PC-9 (cell line): ENCODE measurements at regions not wholly inside any gene's neighbourhood (a gene's known extent, or its start where the extent isn't known, plus 50 kb on each side); places are given as distances from the start of the nearest gene placed in this dataset.

Source experiments
- BruUV-seq: library from RNA; stranded (reverse); fragments of 400-500 nt; replicated peaks from 2 replicates; lab custom pipeline; 2021; lab: Mats Ljungman, UMichigan
- CTCF ChIA-PET: fragments of 300-600 bp; sonication (Branson Sonifier 250); formaldehyde crosslinking; loops from one replicate; lab custom pipeline; 2022; ENCODE audit warnings: antibody characterized with exemption; lab: Charles Lee
- POLR2A ChIA-PET: fragments of 300-600 bp; sonication (Branson Sonifier 250); formaldehyde crosslinking; loops from one replicate; lab custom pipeline; 2022; ENCODE audit warnings: antibody characterized with exemption; ENCODE audit not compliant: unreplicated experiment; lab: Charles Lee
- DNase-seq, 2 experiments: peaks; one replicate each; pipeline versions ENCODE4 v3.0.0 to v3.0.0-alpha.2; 2015 to 2022; ENCODE audit warnings: mixed read lengths in 1 of 2
- H2AFZ ChIP-seq: fragments of 200-600 bp; sonication (generic); 2 replicates; pipeline ENCODE4 v1.8.1; 2017; ENCODE audit warnings: antibody characterized with exemption
- H3F3A ChIP-seq: fragments of 200-600 bp; sonication (generic); 2 replicates; pipeline ENCODE4 v1.8.1; 2017; ENCODE audit warnings: antibody characterized with exemption, mild to moderate bottlenecking, low read depth; ENCODE audit not compliant: insufficient read depth
- H3K27ac ChIP-seq: fragments of 200-600 bp; sonication (generic); 2 replicates; pipeline ENCODE4 v1.6.1; 2016; ENCODE audit warnings: mixed run types
- H3K27me3 ChIP-seq: fragments of 200-600 bp; sonication (generic); 2 replicates; pipeline ENCODE4 v1.6.1; 2016; ENCODE audit warnings: low read depth, mixed run types; ENCODE audit not compliant: insufficient read depth
- H3K36me3 ChIP-seq: fragments of 200-600 bp; sonication (generic); 2 replicates; pipeline ENCODE4 v1.6.1; 2016; ENCODE audit warnings: low read depth, mixed run types
- H3K4me1 ChIP-seq: fragments of 200-600 bp; sonication (generic); replicated peaks from 2 replicates; pipeline ENCODE4 v1.6.1; 2016; ENCODE audit warnings: mixed run types; ENCODE audit not compliant: insufficient read depth
- H3K4me2 ChIP-seq: fragments of 200-600 bp; sonication (generic); 2 replicates; pipeline ENCODE4 v1.6.1; 2017; ENCODE audit warnings: mixed run types
- H3K4me3 ChIP-seq: fragments of 200-600 bp; sonication (generic); 2 replicates; pipeline ENCODE4 v1.6.1; 2016; ENCODE audit warnings: mixed run types
- H3K79me2 ChIP-seq: fragments of 200-600 bp; sonication (generic); 2 replicates; pipeline ENCODE4 v1.6.1; 2017; ENCODE audit warnings: low read depth, mixed run types
- H3K9me2 ChIP-seq: fragments of 200-600 bp; sonication (generic); 2 replicates; pipeline ENCODE4 v1.8.1; 2017; ENCODE audit warnings: mild to moderate bottlenecking; ENCODE audit not compliant: insufficient read depth
- H3K9me3 ChIP-seq: fragments of 200-600 bp; sonication (generic); 2 replicates; pipeline ENCODE4 v1.8.1; 2016; ENCODE audit warnings: low read depth; ENCODE audit not compliant: insufficient read depth
- H4K20me1 ChIP-seq: fragments of 200-600 bp; sonication (generic); 2 replicates; pipeline ENCODE4 v1.8.1; 2017; ENCODE audit not compliant: insufficient read depth
- EZH2 ChIP-seq: fragments of 200-600 bp; sonication (generic); IDR thresholded peaks from 2 replicates; pipeline ENCODE4 v1.8.0; 2017; ENCODE audit warnings: antibody characterized with exemption, low read depth
- intact Hi-C: fragments of 100-400 bp; cut with micrococcal nuclease; formaldehyde crosslinking; loops from one replicate; pipeline ENCODE4 v1.10.0; 2022; ENCODE audit not compliant: unreplicated experiment
- TF ChIP-seq, protein P1 (sequence below): fragments of 200-600 bp; sonication (generic); conservative IDR thresholded peaks from 2 replicates; pipeline ENCODE4 v1.6.1; 2017; ENCODE audit warnings: mixed run types, antibody characterized with exemption, mild to moderate bottlenecking, moderate library complexity

DNA sequence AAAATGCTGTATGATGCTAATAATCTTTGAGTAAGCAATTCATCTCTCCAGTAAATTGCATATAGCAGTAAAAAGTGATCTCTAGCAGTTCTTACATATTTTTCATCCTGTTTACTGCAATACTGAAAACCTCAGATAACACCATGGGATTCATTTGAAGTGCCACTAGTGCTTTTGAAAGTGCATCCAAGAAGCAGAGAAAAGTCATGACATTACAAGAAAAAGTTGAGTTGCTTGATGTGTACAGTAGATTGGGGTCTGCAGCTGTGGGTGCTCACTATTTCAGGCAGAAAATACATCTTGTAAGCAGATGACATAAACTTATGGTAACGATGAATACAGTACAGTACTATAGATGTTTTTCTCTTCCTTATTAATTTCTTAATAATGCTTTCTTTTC, 1984.9 kb upstream of the LRRTM1 start:
- no peaks in the 10 kb centered on the region for H3K9me3 ChIP-seq
- no peaks in the 10 kb centered on the region for H3F3A ChIP-seq
- intact Hi-C loops, result no loop called here
- no peaks in the 10 kb centered on the region for H3K27me3 ChIP-seq
- TF ChIP-seq EZH2, result no peak
- TF ChIP-seq, protein P1, sequence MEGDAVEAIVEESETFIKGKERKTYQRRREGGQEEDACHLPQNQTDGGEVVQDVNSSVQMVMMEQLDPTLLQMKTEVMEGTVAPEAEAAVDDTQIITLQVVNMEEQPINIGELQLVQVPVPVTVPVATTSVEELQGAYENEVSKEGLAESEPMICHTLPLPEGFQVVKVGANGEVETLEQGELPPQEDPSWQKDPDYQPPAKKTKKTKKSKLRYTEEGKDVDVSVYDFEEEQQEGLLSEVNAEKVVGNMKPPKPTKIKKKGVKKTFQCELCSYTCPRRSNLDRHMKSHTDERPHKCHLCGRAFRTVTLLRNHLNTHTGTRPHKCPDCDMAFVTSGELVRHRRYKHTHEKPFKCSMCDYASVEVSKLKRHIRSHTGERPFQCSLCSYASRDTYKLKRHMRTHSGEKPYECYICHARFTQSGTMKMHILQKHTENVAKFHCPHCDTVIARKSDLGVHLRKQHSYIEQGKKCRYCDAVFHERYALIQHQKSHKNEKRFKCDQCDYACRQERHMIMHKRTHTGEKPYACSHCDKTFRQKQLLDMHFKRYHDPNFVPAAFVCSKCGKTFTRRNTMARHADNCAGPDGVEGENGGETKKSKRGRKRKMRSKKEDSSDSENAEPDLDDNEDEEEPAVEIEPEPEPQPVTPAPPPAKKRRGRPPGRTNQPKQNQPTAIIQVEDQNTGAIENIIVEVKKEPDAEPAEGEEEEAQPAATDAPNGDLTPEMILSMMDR, result no peak
- BruUV-seq, result no TSS peak
- H3K4me1 ChIP-seq, result no peaks in the 10 kb centered on the region
- no peaks in the 10 kb centered on the region for H3K79me2 ChIP-seq
- POLR2A ChIA-PET, result no interaction called here
- CTCF ChIA-PET, result no interaction called here
- H3K36me3 ChIP-seq, result no peaks in the 10 kb centered on the region
- H3K4me2 ChIP-seq, result no peak overlapping the region
- H2AFZ ChIP-seq, result no peak overlapping the region
- no peak for DNase-seq
- no peak overlapping the region for H3K4me3 ChIP-seq
- no peaks in the 10 kb centered on the region for H4K20me1 ChIP-seq
- H3K27ac ChIP-seq, result no peak overlapping the region
- no peaks in the 10 kb centered on the region; the same call in 1 of the 2 replicates for H3K9me2 ChIP-seq

DNA sequence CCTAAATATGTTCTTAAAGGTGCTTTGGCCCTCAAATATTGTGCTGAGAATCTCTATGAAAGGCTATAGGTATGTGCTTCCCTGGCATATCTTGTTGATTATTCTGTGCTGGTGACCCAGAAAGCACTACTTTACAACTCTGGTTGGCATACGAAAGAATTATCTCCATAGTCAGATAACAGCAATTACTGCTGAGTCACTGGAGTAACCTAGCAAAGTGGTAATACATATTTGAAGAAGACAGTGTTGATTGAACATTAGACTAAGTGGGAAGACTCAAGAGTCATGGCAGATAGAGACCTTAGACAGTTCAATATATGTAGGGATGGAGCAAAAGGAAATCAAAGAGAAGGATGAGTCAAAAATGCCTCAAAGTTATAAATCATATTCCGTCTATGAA, 1978.5 kb upstream of the LRRTM1 start:
- no peak for DNase-seq
- no TSS peak for BruUV-seq
- Histone ChIP-seq H3F3A (no peaks in the 10 kb centered on the region), H3K9me3 (no peaks in the 10 kb centered on the region), H3K9me2 (no peaks in the 10 kb centered on the region), H3K27me3 (no peaks in the 10 kb centered on the region), H3K27ac (no peak overlapping the region), H3K79me2 (no peaks in the 10 kb centered on the region), H3K36me3 (no peaks in the 10 kb centered on the region), H2AFZ (no peak overlapping the region), H3K4me3 (no peak overlapping the region), H3K4me1 (no peaks in the 10 kb centered on the region), H4K20me1 (no peaks in the 10 kb centered on the region), H3K4me2 (no peak overlapping the region)
- TF ChIP-seq EZH2, result no peak
- POLR2A ChIA-PET, result no interaction called here
- CTCF ChIA-PET, result no interaction called here
- intact Hi-C loops, result no loop called here

DNA sequence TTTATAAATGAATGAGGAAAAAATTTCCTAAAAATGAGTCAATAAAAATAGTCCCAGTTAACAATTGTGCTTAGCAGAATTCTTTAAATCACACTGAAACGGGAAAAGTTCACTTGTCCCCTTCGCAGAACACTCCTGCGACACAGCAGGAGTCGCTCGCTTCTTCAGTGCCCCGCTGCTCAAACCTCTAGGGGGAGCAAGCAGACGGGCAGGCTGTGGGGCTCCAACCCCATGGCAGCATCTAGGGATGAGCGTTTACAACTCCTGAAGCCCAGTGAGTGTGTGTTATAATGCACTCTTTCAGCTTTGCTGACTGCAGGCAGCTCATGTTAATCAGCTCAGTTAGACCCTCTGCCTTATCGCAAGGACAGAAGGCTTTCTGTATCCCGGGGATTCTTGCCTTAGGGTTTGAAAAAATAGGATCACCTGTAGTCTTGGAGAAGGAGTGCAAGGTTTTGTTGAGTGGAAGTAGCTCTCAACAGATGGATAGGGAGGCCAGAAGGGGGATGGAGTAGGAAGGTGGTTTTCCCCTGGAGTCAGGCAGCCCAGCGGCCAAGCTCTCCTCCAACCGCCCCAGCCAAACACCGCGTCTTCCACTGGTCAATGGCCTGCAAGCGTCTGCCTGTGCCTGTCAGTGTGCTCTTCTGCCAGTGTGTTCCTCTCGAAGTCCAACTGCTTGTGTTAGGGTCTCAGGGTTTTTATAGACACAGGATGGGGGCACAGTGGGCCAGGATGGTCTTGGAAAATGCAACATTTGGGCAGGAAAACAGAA, 1977.7 kb upstream of the LRRTM1 start:
- BruUV-seq, result no TSS peak
- Histone ChIP-seq H3K27ac (no peak overlapping the region), H3K4me2 (no peak overlapping the region), H3K4me3 (no peak overlapping the region), H3K4me1 (no peaks in the 10 kb centered on the region), H3K79me2 (no peaks in the 10 kb centered on the region), H4K20me1 (no peaks in the 10 kb centered on the region), H3K9me3 (no peaks in the 10 kb centered on the region), H3K9me2 (no peaks in the 10 kb centered on the region), H3K27me3 (no peaks in the 10 kb centered on the region), H3F3A (no peaks in the 10 kb centered on the region), H3K36me3 (no peaks in the 10 kb centered on the region), H2AFZ (peak overlapping the region; percentile 22; the same call in 1 of the 2 replicates)
- POLR2A ChIA-PET, result no interaction called here
- TF ChIP-seq, protein P1, result no peak
- TF ChIP-seq EZH2, result no peak
- CTCF ChIA-PET, result no interaction called here
- DNase-seq, result no peak
- intact Hi-C loops, result no loop called here

DNA sequence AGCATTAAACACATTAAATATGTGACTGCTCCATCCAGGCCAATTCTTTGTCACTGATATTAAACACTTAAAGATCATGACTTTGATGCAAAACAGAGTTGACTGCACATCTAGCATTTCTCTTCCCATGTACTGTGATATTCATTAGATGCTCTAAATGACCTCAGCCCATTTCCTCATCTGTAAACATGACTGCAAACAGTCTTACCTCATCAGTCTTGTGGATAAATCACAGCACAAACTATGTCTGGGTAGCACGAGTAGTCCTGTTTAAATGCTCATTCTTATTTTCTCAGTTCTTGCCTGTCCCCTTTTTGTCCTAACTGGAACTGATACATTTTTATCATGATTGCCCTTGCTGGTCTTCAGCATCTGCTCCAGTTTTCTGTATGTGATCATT, 1974.8 kb upstream of the LRRTM1 start:
- H3K27ac ChIP-seq, result no peak overlapping the region
- H3K4me3 ChIP-seq, result no peak overlapping the region
- ChIA-PET CTCF (no interaction called here), POLR2A (no interaction called here)
- DNase-seq, result no peak
- no peaks in the 10 kb centered on the region for H3K36me3 ChIP-seq
- H3F3A ChIP-seq, result no peaks in the 10 kb centered on the region
- no TSS peak for BruUV-seq
- no peaks in the 10 kb centered on the region for H3K9me2 ChIP-seq
- TF ChIP-seq, protein P1, result no peak
- TF ChIP-seq EZH2, result no peak
- H3K9me3 ChIP-seq, result no peaks in the 10 kb centered on the region
- no peak overlapping the region for H2AFZ ChIP-seq
- no peak overlapping the region for H3K4me2 ChIP-seq
- H3K79me2 ChIP-seq, result no peaks in the 10 kb centered on the region
- no peaks in the 10 kb centered on the region for H4K20me1 ChIP-seq
- H3K4me1 ChIP-seq, result no peaks in the 10 kb centered on the region
- no peaks in the 10 kb centered on the region for H3K27me3 ChIP-seq
- intact Hi-C loops, result no loop called here
